ENCODE measurements at regions not wholly inside any gene's neighbourhood (a gene's known extent, or its start where the extent isn't known, plus 50 kb on each side); places are given as distances from the start of the nearest gene placed in this dataset.

- no peak overlapping the region for H3K4me3 ChIP-seq (ENCODE audit: low read length)
- no peaks in the 10 kb centered on the region for H3K79me2 ChIP-seq (ENCODE audit: low read length)
- no peaks in the 10 kb centered on the region for H3K27me3 ChIP-seq (ENCODE audit: low read length)
- H3K27ac ChIP-seq (ENCODE audit: low read length), result no peak overlapping the region
- intact Hi-C loops (cut with micrococcal nuclease), result loop anchor here (5.0 to 10.0 kb wide), 3 partner anchors 176 to 322 kb away; no protein-coding TSS in a partner anchor
- ATAC-seq, result no peak
- no peaks in the 10 kb centered on the region for H3K9me2 ChIP-seq (replicated peaks; ENCODE audit: low read length)
- no peak overlapping the region for H3K9ac ChIP-seq (ENCODE audit: low read length)
- TF ChIP-seq EZH2phosphoT487 (IDR thresholded peaks at IDR 0.05; ENCODE audit: borderline replicate concordance, low read length) (no peak), EZH2 (IDR thresholded peaks at IDR 0.05; ENCODE audit: low read length, unreplicated experiment) (no peak), CTCF (conservative IDR thresholded peaks at IDR 0.05; ENCODE audit: low read depth, low read length) (no peak)
- no peaks in the 10 kb centered on the region for H3K36me3 ChIP-seq (ENCODE audit: low read depth, low read length)
- no peaks in the 10 kb centered on the region for H3K9me3 ChIP-seq (ENCODE audit: low read length)
- peaks cover 29% of the 10 kb centered on the region for H3K4me1 ChIP-seq (ENCODE audit: insufficient read depth, low read length)
- POLR2A ChIA-PET (ENCODE audit: unreplicated experiment), result interaction anchor here (0.5 kb wide), 1 partner anchor 174 kb away, joined by 6 read pairs; no protein-coding TSS in a partner anchor
- H3F3A ChIP-seq (ENCODE audit: low read length, unreplicated experiment), result no peaks in the 10 kb centered on the region
- CTCF ChIA-PET, result no interaction called here
- DNase-seq, result no peak
- no peak overlapping the region for H3K4me2 ChIP-seq (ENCODE audit: low read length)
- BruUV-seq (replicated peaks), result no TSS peak
- H2AFZ ChIP-seq (ENCODE audit: low read length), result no peak overlapping the region
- no peaks in the 10 kb centered on the region for H4K20me1 ChIP-seq (ENCODE audit: low read length)
Measured at GRCh38 chr13:80552851-80553440, 212.0 kb upstream of the SPRY2 start.

- H3K9ac ChIP-seq (ENCODE audit: low read length), result no peak overlapping the region
- no peak for TF ChIP-seq EZH2phosphoT487 (IDR thresholded peaks at IDR 0.05; ENCODE audit: borderline replicate concordance, low read length)
- TF ChIP-seq CTCF (conservative IDR thresholded peaks at IDR 0.05; ENCODE audit: low read depth, low read length), result no peak
- no peak for TF ChIP-seq EZH2 (IDR thresholded peaks at IDR 0.05; ENCODE audit: low read length, unreplicated experiment)
- ChIA-PET POLR2A (ENCODE audit: unreplicated experiment) (interaction anchor here (0.5 kb wide), 2 partner anchors 173 to 500 kb away, joined by 4 to 6 read pairs; no protein-coding TSS in a partner anchor), CTCF (no interaction called here)
- peak overlapping the region; percentile 56 for H3K4me2 ChIP-seq (ENCODE audit: low read length)
- no peaks in the 10 kb centered on the region for H3K79me2 ChIP-seq (ENCODE audit: low read length)
- BruUV-seq (replicated peaks), result no TSS peak
- no peaks in the 10 kb centered on the region for H4K20me1 ChIP-seq (ENCODE audit: low read length)
- DNase-seq, result peak; percentile 44
- H3F3A ChIP-seq (ENCODE audit: low read length, unreplicated experiment), result no peaks in the 10 kb centered on the region
- no peak overlapping the region for H2AFZ ChIP-seq (ENCODE audit: low read length)
- no peak overlapping the region; the same call in 1 of the 2 replicates for H3K4me3 ChIP-seq (ENCODE audit: low read length)
- intact Hi-C loops (cut with micrococcal nuclease), result loop anchor here (5.0 to 10.0 kb wide), 3 partner anchors 175 to 323 kb away; no protein-coding TSS in a partner anchor
- H3K27ac ChIP-seq (ENCODE audit: low read length), result peak overlapping the region; percentile 45
- peak; percentile 78 for ATAC-seq
- H3K27me3 ChIP-seq (ENCODE audit: low read length), result no peaks in the 10 kb centered on the region
- H3K4me1 ChIP-seq (ENCODE audit: insufficient read depth, low read length), result peaks cover 22% of the 10 kb centered on the region
- no peaks in the 10 kb centered on the region for H3K9me3 ChIP-seq (ENCODE audit: low read length)
- no peaks in the 10 kb centered on the region for H3K36me3 ChIP-seq (ENCODE audit: low read depth, low read length)
- H3K9me2 ChIP-seq (replicated peaks; ENCODE audit: low read length), result no peaks in the 10 kb centered on the region
Measured at GRCh38 chr13:80551650-80552497, 210.9 kb upstream of the SPRY2 start.
